Activated B cell treated with CpG ODN at 0.5 μM for 24 hours (primary cell): ENCODE measurements at regions not wholly inside any gene's neighbourhood (a gene's known extent, or its start where the extent isn't known, plus 50 kb on each side); places are given as distances from the start of the nearest gene placed in this dataset.

ENCODE experiments used
- ATAC-seq: fragments of 200-7000 bp; cut with Tn5 transposase; one replicate; pipeline ENCODE4 v1.10.0; 2021; ENCODE audit warnings: low read depth, mild to moderate bottlenecking, moderate library complexity
- CTCF ChIA-PET: fragments of 350-600 bp; sonication (Branson Sonifier 250); formaldehyde crosslinking; loops from one replicate; lab custom pipeline; 2021; ENCODE audit warnings: antibody characterized with exemption; lab: Charles Lee
- POLR2A ChIA-PET: fragments of 350-600 bp; sonication (Branson Sonifier 250); formaldehyde crosslinking; loops from one replicate; lab custom pipeline; 2021; ENCODE audit warnings: antibody characterized with exemption; lab: Charles Lee
- DNase-seq: peaks from one replicate; pipeline ENCODE4 v3.0.0; 2022
- H3K27ac Mint-ChIP-seq: one replicate; pipeline ENCODE4 v1.8.0; 2020; ENCODE audit warnings: mixed read lengths
- H3K27me3 Mint-ChIP-seq: one replicate; pipeline ENCODE4 v1.8.0; 2021; ENCODE audit warnings: mixed read lengths
- H3K36me3 Mint-ChIP-seq: one replicate; pipeline ENCODE4 v1.8.0; 2021; ENCODE audit warnings: low read depth, mixed read lengths
- H3K4me1 Mint-ChIP-seq: one replicate; pipeline ENCODE4 v1.8.0; 2021; ENCODE audit warnings: mixed read lengths
- H3K4me3 Mint-ChIP-seq: one replicate; pipeline ENCODE4 v1.8.0; 2020; ENCODE audit warnings: mild to moderate bottlenecking, mixed read lengths
- H3K9me3 Mint-ChIP-seq: one replicate; pipeline ENCODE4 v1.8.0; 2020; ENCODE audit warnings: mixed read lengths
- intact Hi-C: fragments of 100-400 bp; cut with micrococcal nuclease; formaldehyde crosslinking; loops from one replicate; pipeline ENCODE4 v1.15.1; 2024
- TF ChIP-seq, protein P1 (sequence below): fragments of 200-600 bp; IDR thresholded peaks from one replicate; pipeline ENCODE4 v1.8.0; 2022; ENCODE audit warnings: antibody characterized with exemption, mild to moderate bottlenecking

DNA sequence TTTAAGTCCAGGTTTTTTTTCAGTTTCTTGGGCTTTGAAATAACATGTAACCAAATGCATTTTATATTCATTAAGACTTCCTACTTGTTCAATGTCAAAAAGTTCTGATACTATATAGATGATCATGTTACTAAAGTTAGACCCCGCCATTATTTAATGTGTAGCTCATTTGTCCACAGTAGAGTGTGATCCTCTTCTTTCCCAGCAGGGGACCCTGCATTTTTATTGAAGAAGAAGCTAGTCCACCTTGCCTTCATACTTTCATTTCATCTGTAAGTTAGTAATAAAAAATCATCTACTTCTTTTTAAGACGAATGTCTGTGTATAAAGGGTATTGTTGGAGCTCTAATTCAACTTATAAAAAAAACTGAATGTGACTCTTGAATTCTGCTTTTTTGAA, 404.6 kb downstream of the SI start:
- intact Hi-C loops: no loop called here
- no peaks in the 10 kb centered on the region for H3K36me3 Mint-ChIP-seq
- TF ChIP-seq, protein P1, sequence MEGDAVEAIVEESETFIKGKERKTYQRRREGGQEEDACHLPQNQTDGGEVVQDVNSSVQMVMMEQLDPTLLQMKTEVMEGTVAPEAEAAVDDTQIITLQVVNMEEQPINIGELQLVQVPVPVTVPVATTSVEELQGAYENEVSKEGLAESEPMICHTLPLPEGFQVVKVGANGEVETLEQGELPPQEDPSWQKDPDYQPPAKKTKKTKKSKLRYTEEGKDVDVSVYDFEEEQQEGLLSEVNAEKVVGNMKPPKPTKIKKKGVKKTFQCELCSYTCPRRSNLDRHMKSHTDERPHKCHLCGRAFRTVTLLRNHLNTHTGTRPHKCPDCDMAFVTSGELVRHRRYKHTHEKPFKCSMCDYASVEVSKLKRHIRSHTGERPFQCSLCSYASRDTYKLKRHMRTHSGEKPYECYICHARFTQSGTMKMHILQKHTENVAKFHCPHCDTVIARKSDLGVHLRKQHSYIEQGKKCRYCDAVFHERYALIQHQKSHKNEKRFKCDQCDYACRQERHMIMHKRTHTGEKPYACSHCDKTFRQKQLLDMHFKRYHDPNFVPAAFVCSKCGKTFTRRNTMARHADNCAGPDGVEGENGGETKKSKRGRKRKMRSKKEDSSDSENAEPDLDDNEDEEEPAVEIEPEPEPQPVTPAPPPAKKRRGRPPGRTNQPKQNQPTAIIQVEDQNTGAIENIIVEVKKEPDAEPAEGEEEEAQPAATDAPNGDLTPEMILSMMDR: no peak
- H3K27me3 Mint-ChIP-seq: no peaks in the 10 kb centered on the region
- ATAC-seq: no peak
- H3K9me3 Mint-ChIP-seq: peaks cover 13% of the 10 kb centered on the region
- H3K4me3 Mint-ChIP-seq: no peak overlapping the region
- no peak for DNase-seq
- POLR2A ChIA-PET: no interaction called here
- CTCF ChIA-PET: no interaction called here
- no peak overlapping the region for H3K27ac Mint-ChIP-seq
- H3K4me1 Mint-ChIP-seq: no peaks in the 10 kb centered on the region

DNA sequence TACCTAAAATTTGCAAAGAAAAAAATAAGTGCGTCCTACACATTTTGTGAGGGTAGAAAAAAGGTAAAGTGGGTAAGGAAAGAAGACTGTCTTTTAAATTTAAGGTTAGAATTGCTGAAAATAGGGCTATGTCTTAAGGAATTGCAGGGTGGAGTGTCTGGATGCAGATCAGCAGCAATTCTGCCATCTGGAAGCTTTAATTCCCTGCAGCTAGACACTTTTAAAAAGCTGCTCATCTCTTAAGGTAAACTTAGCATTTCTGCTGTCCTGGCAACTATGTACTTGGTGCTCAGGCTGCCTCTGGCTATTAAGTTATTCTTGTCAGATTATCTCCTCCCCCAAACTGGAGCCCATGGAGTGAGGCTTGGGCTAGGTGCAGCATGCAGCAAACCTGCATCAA, 420.2 kb downstream of the SI start:
- intact Hi-C loops: no loop called here
- CTCF ChIA-PET: no interaction called here

DNA sequence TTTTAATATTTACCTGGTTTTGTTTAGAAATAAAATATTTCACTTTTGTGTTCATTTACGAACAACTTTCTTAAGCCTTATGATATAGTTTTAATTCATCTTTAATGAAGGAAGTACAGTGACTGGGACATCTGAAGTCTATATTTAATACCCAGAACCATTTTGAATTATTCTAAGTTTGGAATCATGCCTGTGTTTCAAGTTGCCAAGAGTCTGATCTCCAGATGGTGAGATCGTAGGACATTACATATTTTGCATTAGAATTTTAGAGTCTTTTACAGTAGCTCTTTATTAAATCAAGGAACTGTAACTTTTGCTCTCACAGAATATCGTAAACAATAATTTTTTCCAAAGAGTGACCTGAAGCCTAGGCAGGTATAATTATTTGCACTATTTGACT, 420.7 kb downstream of the SI start:
- Mint-ChIP-seq H3K27me3 (no peaks in the 10 kb centered on the region), H3K4me3 (no peak overlapping the region), H3K4me1 (no peaks in the 10 kb centered on the region), H3K36me3 (no peaks in the 10 kb centered on the region), H3K27ac (no peak overlapping the region), H3K9me3 (no peaks in the 10 kb centered on the region)
- CTCF ChIA-PET: no interaction called here
- DNase-seq (no peak), ATAC-seq (no peak)
- intact Hi-C loops: no loop called here
- POLR2A ChIA-PET: no interaction called here
- TF ChIP-seq, protein P1: no peak

More for the DNA sequence above, 420.2 kb downstream of the SI start:
- POLR2A ChIA-PET: no interaction called here
- Mint-ChIP-seq H3K36me3 (no peaks in the 10 kb centered on the region), H3K27me3 (no peaks in the 10 kb centered on the region), H3K4me1 (no peaks in the 10 kb centered on the region), H3K4me3 (no peak overlapping the region), H3K27ac (no peak overlapping the region), H3K9me3 (no peaks in the 10 kb centered on the region)
- DNase-seq: no peak
- no peak for ATAC-seq
- TF ChIP-seq, protein P1: no peak

DNA sequence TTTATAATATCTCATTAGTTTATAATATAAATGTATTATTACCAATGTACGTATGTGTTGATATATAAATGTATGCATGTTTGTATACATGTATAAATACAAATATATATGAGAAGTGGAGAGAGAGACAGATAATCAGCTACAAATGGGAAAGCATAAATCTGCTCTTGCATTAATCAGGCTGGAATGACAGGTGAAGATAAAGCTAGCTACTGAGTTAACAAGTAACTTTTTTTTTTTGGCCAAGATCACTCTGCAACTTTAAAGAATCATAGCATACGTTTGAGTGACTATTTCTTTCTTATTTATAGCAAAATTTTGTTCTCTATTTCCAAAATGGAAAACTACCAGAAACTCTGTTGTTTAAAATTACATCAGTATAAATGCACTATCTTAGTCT, 422.8 kb downstream of the SI start:
- H3K9me3 Mint-ChIP-seq: no peaks in the 10 kb centered on the region
- H3K27me3 Mint-ChIP-seq: no peaks in the 10 kb centered on the region
- ATAC-seq: no peak
- TF ChIP-seq, protein P1: no peak
- no peak overlapping the region for H3K4me3 Mint-ChIP-seq
- H3K4me1 Mint-ChIP-seq: no peaks in the 10 kb centered on the region
- no peak for DNase-seq
- intact Hi-C loops: no loop called here
- no peak overlapping the region for H3K27ac Mint-ChIP-seq
- ChIA-PET CTCF (no interaction called here), POLR2A (no interaction called here)
- no peaks in the 10 kb centered on the region for H3K36me3 Mint-ChIP-seq

DNA sequence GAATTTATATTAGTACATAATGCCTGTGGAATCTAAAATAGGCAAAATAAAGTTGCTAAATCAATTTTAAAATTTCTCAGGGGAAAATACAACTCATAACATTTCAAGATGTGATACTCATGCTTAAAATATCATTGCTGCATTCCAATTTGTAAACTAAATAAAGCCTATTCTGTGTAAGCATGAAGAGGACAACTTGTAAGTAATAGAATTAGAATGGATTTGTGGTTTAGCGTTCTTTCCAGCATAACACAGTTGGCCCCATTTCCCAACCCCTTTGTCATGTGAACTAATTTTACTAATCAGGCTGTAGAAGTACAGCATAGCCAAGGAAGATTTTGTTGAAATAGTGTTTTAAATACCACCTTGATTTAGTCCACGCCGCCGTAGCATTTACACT, 437.2 kb downstream of the SI start:
- intact Hi-C loops: no loop called here
- DNase-seq (no peak), ATAC-seq (no peak)
- H3K4me3 Mint-ChIP-seq: no peak overlapping the region
- H3K9me3 Mint-ChIP-seq: peaks cover 3% of the 10 kb centered on the region
- ChIA-PET CTCF (no interaction called here), POLR2A (no interaction called here)
- H3K27ac Mint-ChIP-seq: no peak overlapping the region
- no peaks in the 10 kb centered on the region for H3K36me3 Mint-ChIP-seq
- TF ChIP-seq, protein P1: no peak
- H3K27me3 Mint-ChIP-seq: no peaks in the 10 kb centered on the region
- no peaks in the 10 kb centered on the region for H3K4me1 Mint-ChIP-seq
